WERI-Rb-1 (cell line): ENCODE measurements at regions not wholly inside any gene's neighbourhood (a gene's known extent, or its start where the extent isn't known, plus 50 kb on each side); places are given as distances from the start of the nearest gene placed in this dataset.

ENCODE experiments used
- DNase-seq: peaks from one replicate; pipeline ENCODE4 v3.0.0-alpha.2; 2020
- H3K27ac ChIP-seq: fragments of 250-450 bp; sonication (Bioruptor Pico); 2 replicates; pipeline ENCODE4 v1.5.1; 2020; ENCODE audit warnings: mild to moderate bottlenecking, moderate library complexity
- H3K27me3 ChIP-seq: fragments of 250-450 bp; sonication (Bioruptor Pico); 2 replicates; pipeline ENCODE4 v1.5.1; 2021; ENCODE audit warnings: mild to moderate bottlenecking, low read depth, moderate library complexity; ENCODE audit not compliant: insufficient read depth, severe bottlenecking
- H3K36me3 ChIP-seq: fragments of 250-450 bp; sonication (Bioruptor Pico); 2 replicates; pipeline ENCODE4 v1.5.1; 2020; ENCODE audit warnings: mild to moderate bottlenecking, moderate library complexity
- H3K4me3 ChIP-seq: 2 replicates; pipeline ENCODE4 v1.5.1; 2011; ENCODE audit warnings: low read depth, mild to moderate bottlenecking, control low read depth, low read length
- H3K9me3 ChIP-seq: fragments of 250-450 bp; sonication (Bioruptor Pico); 2 replicates; pipeline ENCODE4 v1.5.1; 2021; ENCODE audit warnings: mild to moderate bottlenecking, moderate library complexity; ENCODE audit not compliant: severe bottlenecking
- CTCF ChIP-seq: IDR thresholded peaks from 2 replicates; pipeline ENCODE4 v1.5.1; 2011; ENCODE audit warnings: low read depth, mild to moderate bottlenecking, control low read depth, inconsistent platforms, low read length

GRCh38 chr4:160284516-160284915 lies 1181.6 kb downstream of the RAPGEF2 start:
- H3K27me3 ChIP-seq = no peaks in the 10 kb centered on the region
- H3K27ac ChIP-seq = no peak overlapping the region
- no peak overlapping the region for H3K4me3 ChIP-seq
- TF ChIP-seq CTCF = no peak
- no peaks in the 10 kb centered on the region for H3K36me3 ChIP-seq
- H3K9me3 ChIP-seq = no peaks in the 10 kb centered on the region
- DNase-seq = no peak

- no peak for DNase-seq
- no peak overlapping the region for H3K4me3 ChIP-seq
- H3K27ac ChIP-seq = no peak overlapping the region
- no peaks in the 10 kb centered on the region for H3K9me3 ChIP-seq
- no peak for TF ChIP-seq CTCF
- no peaks in the 10 kb centered on the region for H3K36me3 ChIP-seq
- H3K27me3 ChIP-seq = no peaks in the 10 kb centered on the region
These were observed 1183.2 kb downstream of the RAPGEF2 start for GRCh38 chr4:160286051-160286450.

GRCh38 chr4:160296476-160296875 lies 1193.6 kb downstream of the RAPGEF2 start:
- no peak overlapping the region for H3K27ac ChIP-seq
- no peak overlapping the region for H3K4me3 ChIP-seq
- no peaks in the 10 kb centered on the region for H3K36me3 ChIP-seq
- no peak for TF ChIP-seq CTCF
- DNase-seq = no peak
- H3K9me3 ChIP-seq = no peaks in the 10 kb centered on the region
- no peaks in the 10 kb centered on the region for H3K27me3 ChIP-seq

GRCh38 chr4:160299177-160299576 lies 1196.3 kb downstream of the RAPGEF2 start:
- H3K4me3 ChIP-seq = no peak overlapping the region
- TF ChIP-seq CTCF = no peak
- H3K36me3 ChIP-seq = no peaks in the 10 kb centered on the region
- no peaks in the 10 kb centered on the region for H3K9me3 ChIP-seq
- no peak overlapping the region for H3K27ac ChIP-seq
- no peak for DNase-seq
- no peaks in the 10 kb centered on the region for H3K27me3 ChIP-seq

GRCh38 chr4:160299608-160300007 lies 1196.7 kb downstream of the RAPGEF2 start:
- no peaks in the 10 kb centered on the region for H3K27me3 ChIP-seq
- no peaks in the 10 kb centered on the region for H3K36me3 ChIP-seq
- H3K4me3 ChIP-seq = no peak overlapping the region
- no peak overlapping the region for H3K27ac ChIP-seq
- H3K9me3 ChIP-seq = no peaks in the 10 kb centered on the region
- no peak for TF ChIP-seq CTCF
- no peak for DNase-seq

- H3K9me3 ChIP-seq = no peaks in the 10 kb centered on the region
- DNase-seq = no peak
These were observed 1213.2 kb downstream of the RAPGEF2 start for GRCh38 chr4:160316036-160316435.

More at GRCh38 chr4:160316036-160316435, 1213.2 kb downstream of the RAPGEF2 start:
- no peaks in the 10 kb centered on the region for H3K27me3 ChIP-seq
- no peaks in the 10 kb centered on the region for H3K36me3 ChIP-seq
- no peak overlapping the region for H3K27ac ChIP-seq
- no peak overlapping the region for H3K4me3 ChIP-seq
- no peak for TF ChIP-seq CTCF
